IPS-NIHi7 (cell line): ENCODE measurements at regions not wholly inside any gene's neighbourhood (a gene's known extent, or its start where the extent isn't known, plus 50 kb on each side); places are given as distances from the start of the nearest gene placed in this dataset.
"Not testable (repeated sequence)": the region's sequence is repeated elsewhere in the genome, so short reads cannot be mapped to it uniquely, and the experiment has no call there.

Experiments
- DNase-seq: peaks from one replicate; pipeline ENCODE4 v3.0.0; 2012; ENCODE audit warnings: mixed read lengths; ENCODE audit errors: extremely low spot score

- DNase-seq: no peak
Observed at GRCh38 chr3:103470498-103470897, 1035.7 kb downstream of the ZPLD1 start.

- DNase-seq: no peak
Observed at GRCh38 chr3:103494011-103494410, 1059.2 kb downstream of the ZPLD1 start.

- DNase-seq: no peak
Observed at GRCh38 chr3:103494512-103494911, 1059.7 kb downstream of the ZPLD1 start.

GRCh38 chr3:103495186-103495585 lies 1060.4 kb downstream of the ZPLD1 start:
- DNase-seq: no peak

- no peak for DNase-seq
Observed at GRCh38 chr3:103499132-103499900, 1064.5 kb downstream of the ZPLD1 start.

GRCh38 chr3:103499967-103500366 lies 1065.2 kb downstream of the ZPLD1 start:
- no peak for DNase-seq

GRCh38 chr3:103510760-103511159 lies 1075.9 kb downstream of the ZPLD1 start:
- no peak for DNase-seq

- no peak for DNase-seq
Observed at GRCh38 chr3:103511891-103512290, 1077.1 kb downstream of the ZPLD1 start.

- DNase-seq: no peak
Observed at GRCh38 chr3:103512595-103512994, 1077.8 kb downstream of the ZPLD1 start.

GRCh38 chr3:103513003-103513402 lies 1078.2 kb downstream of the ZPLD1 start:
- DNase-seq: no peak

- no peak for DNase-seq
Observed at GRCh38 chr3:103515116-103515515, 1080.3 kb downstream of the ZPLD1 start.

GRCh38 chr3:103516950-103517349 lies 1082.1 kb downstream of the ZPLD1 start:
- DNase-seq: no peak

GRCh38 chr3:103531327-103531726 lies 1096.5 kb downstream of the ZPLD1 start:
- not testable (repeated sequence) for DNase-seq

GRCh38 chr3:103532986-103533385 lies 1098.2 kb downstream of the ZPLD1 start:
- no peak for DNase-seq

- DNase-seq: no peak
Observed at GRCh38 chr3:103554451-103554850, 1119.6 kb downstream of the ZPLD1 start.

- DNase-seq: not testable (repeated sequence)
Observed at GRCh38 chr3:103564116-103564515, 1129.3 kb downstream of the ZPLD1 start.

- no peak for DNase-seq
Observed at GRCh38 chr3:103585809-103586208, 1151.0 kb downstream of the ZPLD1 start.

- DNase-seq: no peak
Observed at GRCh38 chr3:103589770-103590169, 1155.0 kb downstream of the ZPLD1 start.

GRCh38 chr3:103600844-103601243 lies 1166.0 kb downstream of the ZPLD1 start:
- no peak for DNase-seq

GRCh38 chr3:103601666-103602065 lies 1166.9 kb downstream of the ZPLD1 start:
- no peak for DNase-seq

GRCh38 chr3:103609472-103609871 lies 1174.7 kb downstream of the ZPLD1 start:
- DNase-seq: peak; percentile 10

GRCh38 chr3:103613397-103614156 lies 1178.8 kb downstream of the ZPLD1 start:
- DNase-seq: no peak

- DNase-seq: no peak
Observed at GRCh38 chr3:103614719-103615118, 1179.9 kb downstream of the ZPLD1 start.
